Naive thymus-derived CD4-positive, alpha-beta T cell (primary cell): ENCODE measurements at regions not wholly inside any gene's neighbourhood (a gene's known extent, or its start where the extent isn't known, plus 50 kb on each side); places are given as distances from the start of the nearest gene placed in this dataset.

Experiments
- ATAC-seq: fragments of 150-1000 bp; cut with Tn5 transposase; 2 replicates; pipeline ENCODE4 v1.10.0; 2021; ENCODE audit warnings: mild to moderate bottlenecking, moderate library complexity
- CTCF ChIA-PET: fragments of 350-600 bp; sonication (Branson Sonifier 250); formaldehyde crosslinking; loops from one replicate; lab custom pipeline; 2021; ENCODE audit warnings: antibody characterized with exemption; lab: Charles Lee
- POLR2A ChIA-PET: fragments of 350-600 bp; sonication (Branson Sonifier 250); formaldehyde crosslinking; loops from one replicate; lab custom pipeline; 2021; ENCODE audit warnings: antibody characterized with exemption, inconsistent platforms; lab: Charles Lee
- DNase-seq, 9 donors: peaks; one replicate each; pipeline versions ENCODE4 v3.0.0 to v3.0.0-alpha.2; 2020 to 2022; ENCODE audit warnings: mixed read lengths in 1 of 9
- H3K27ac ChIP-seq: one replicate; pipeline ENCODE4 v1.7.0; 2013; ENCODE audit warnings: mild to moderate bottlenecking, low read depth, low read length, moderate library complexity
- H3K27me3 ChIP-seq, 2 donors: one replicate each; pipeline ENCODE4 v1.7.0; 2013; ENCODE audit warnings: low read length in 2 of 2, mild to moderate bottlenecking in 2 of 2, moderate library complexity in 2 of 2; ENCODE audit not compliant: control insufficient read depth in 2 of 2, insufficient read depth in 2 of 2
- H3K36me3 ChIP-seq, 3 experiments: 1 replicate in 2 of 3; 2 replicates in 1 of 3; pipeline ENCODE4 v1.7.0; 2013; ENCODE audit warnings: low read length in 3 of 3, mild to moderate bottlenecking in 3 of 3, moderate library complexity in 1 of 3; ENCODE audit not compliant: insufficient read depth in 3 of 3, control insufficient read depth in 2 of 3
- H3K4me1 ChIP-seq, 2 donors: one replicate each; pipeline ENCODE4 v1.7.0; 2013; ENCODE audit warnings: low read length in 2 of 2, mild to moderate bottlenecking in 2 of 2, moderate library complexity in 1 of 2; ENCODE audit not compliant: control insufficient read depth in 2 of 2, insufficient read depth in 2 of 2
- H3K4me3 ChIP-seq: 2 replicates; pipeline ENCODE4 v1.7.0; 2013; ENCODE audit warnings: mild to moderate bottlenecking, low read length
- H3K9me3 ChIP-seq, 3 experiments: 1 replicate in 2 of 3; 2 replicates in 1 of 3; pipeline ENCODE4 v1.7.0; 2013; ENCODE audit warnings: low read length in 3 of 3; ENCODE audit not compliant: control insufficient read depth in 2 of 3
- H3K27ac Mint-ChIP-seq, 9 donors: one replicate each; pipeline ENCODE4 v1.8.0; 2020 to 2022; ENCODE audit warnings: mixed read lengths in 9 of 9, mild to moderate bottlenecking in 8 of 9, moderate library complexity in 5 of 9, inconsistent platforms in 2 of 9
- H3K27me3 Mint-ChIP-seq, 5 donors: one replicate each; pipeline ENCODE4 v1.8.0; 2021 to 2022; ENCODE audit warnings: mixed read lengths in 5 of 5, mild to moderate bottlenecking in 1 of 5
- H3K36me3 Mint-ChIP-seq, 5 donors: one replicate each; pipeline ENCODE4 v1.8.0; 2020 to 2022; ENCODE audit warnings: mixed read lengths in 5 of 5, mild to moderate bottlenecking in 3 of 5, inconsistent platforms in 1 of 5
- H3K4me1 Mint-ChIP-seq, 7 donors: one replicate each; pipeline ENCODE4 v1.8.0; 2020 to 2022; ENCODE audit warnings: mixed read lengths in 7 of 7, mild to moderate bottlenecking in 3 of 7, inconsistent platforms in 1 of 7
- H3K4me3 Mint-ChIP-seq, 10 donors: one replicate each; pipeline ENCODE4 v1.8.0; 2020 to 2022; ENCODE audit warnings: mild to moderate bottlenecking in 10 of 10, mixed read lengths in 10 of 10, moderate library complexity in 6 of 10, inconsistent platforms in 2 of 10
- H3K9me3 Mint-ChIP-seq, 11 donors: one replicate each; pipeline ENCODE4 v1.8.0; 2020 to 2022; ENCODE audit warnings: mixed read lengths in 11 of 11, mild to moderate bottlenecking in 4 of 11, inconsistent platforms in 1 of 11, moderate library complexity in 1 of 11
- intact Hi-C, 2 donors: fragments of 100-400 bp; cut with micrococcal nuclease; formaldehyde crosslinking; loops; one replicate each; pipeline ENCODE4 v1.15.1; 2023

- Histone ChIP-seq H3K27ac (no peak overlapping the region), H3K4me1 (no peaks in the 10 kb centered on the region), H3K36me3 (no peaks in the 10 kb centered on the region), H3K4me3 (no peak overlapping the region), H3K9me3 (no peaks in the 10 kb centered on the region), H3K27me3 (no peaks in the 10 kb centered on the region)
- Mint-ChIP-seq H3K27ac (no peak overlapping the region), H3K9me3 (peaks cover 0 to 9% (median 2%) of the 10 kb centered on the region in 11 donors), H3K27me3 (peaks cover 9 to 30% (median 22%) of the 10 kb centered on the region in 5 donors), H3K36me3 (no peaks in the 10 kb centered on the region), H3K4me1 (peaks cover 0 to 5% (median 4%) of the 10 kb centered on the region in 7 donors), H3K4me3 (no peak overlapping the region)
- ChIA-PET POLR2A (no interaction called here), CTCF (no interaction called here)
- no peak for DNase-seq
- no peak for ATAC-seq
- intact Hi-C loops, result no loop called here
Observed at GRCh38 chr4:146033149-146033548, 94.5 kb upstream of the ZNF827 start.

GRCh38 chr4:146032234-146032860 is 93.7 kb upstream of the ZNF827 start:
- Histone ChIP-seq H3K27ac (no peak overlapping the region), H3K4me3 (no peak overlapping the region), H3K27me3 (no peaks in the 10 kb centered on the region), H3K9me3 (no peaks in the 10 kb centered on the region), H3K4me1 (no peaks in the 10 kb centered on the region), H3K36me3 (no peaks in the 10 kb centered on the region)
- intact Hi-C loops, result no loop called here
- Mint-ChIP-seq H3K4me1 (peaks cover 0 to 5% (median 4%) of the 10 kb centered on the region in 7 donors), H3K27ac (no peak overlapping the region), H3K9me3 (peaks cover 0 to 9% (median 2%) of the 10 kb centered on the region in 11 donors), H3K4me3 (no peak overlapping the region), H3K36me3 (no peaks in the 10 kb centered on the region), H3K27me3 (peaks cover 9 to 30% (median 22%) of the 10 kb centered on the region in 5 donors)
- POLR2A ChIA-PET, result no interaction called here
- CTCF ChIA-PET, result no interaction called here
- DNase-seq (no peak), ATAC-seq (no peak)

- DNase-seq, result no peak
- no peak overlapping the region for H3K4me3 ChIP-seq
- POLR2A ChIA-PET, result no interaction called here
Observed at GRCh38 chr4:146029939-146030710, 91.5 kb upstream of the ZNF827 start.

GRCh38 chr4:146029147-146029546 is 90.5 kb upstream of the ZNF827 start:
- no peak for DNase-seq
- ATAC-seq, result no peak
- Mint-ChIP-seq H3K4me1 (peaks cover 0 to 5% (median 4%) of the 10 kb centered on the region in 7 donors), H3K36me3 (no peaks in the 10 kb centered on the region), H3K27ac (no peak overlapping the region), H3K4me3 (no peak overlapping the region), H3K27me3 (peaks cover 9 to 49% (median 26%) of the 10 kb centered on the region in 5 donors), H3K9me3 (peaks cover 0 to 9% (median under 1%) of the 10 kb centered on the region in 11 donors)
- Histone ChIP-seq H3K4me3 (no peak overlapping the region), H3K4me1 (no peaks in the 10 kb centered on the region), H3K36me3 (no peaks in the 10 kb centered on the region), H3K27ac (no peak overlapping the region), H3K9me3 (no peaks in the 10 kb centered on the region), H3K27me3 (no peaks in the 10 kb centered on the region)
- ChIA-PET POLR2A (no interaction called here), CTCF (no interaction called here)
- intact Hi-C loops, result no loop called here

More at GRCh38 chr4:146029939-146030710, 91.5 kb upstream of the ZNF827 start:
- Mint-ChIP-seq H3K36me3 (no peaks in the 10 kb centered on the region), H3K4me1 (peaks cover 0 to 5% (median 4%) of the 10 kb centered on the region in 7 donors), H3K27ac (no peak overlapping the region), H3K4me3 (no peak overlapping the region), H3K27me3 (peaks cover 9 to 46% (median 27%) of the 10 kb centered on the region in 5 donors), H3K9me3 (peaks cover 0 to 9% (median 2%) of the 10 kb centered on the region in 11 donors)
- H3K4me1 ChIP-seq, result no peaks in the 10 kb centered on the region
- no peak for ATAC-seq
- no peak overlapping the region for H3K27ac ChIP-seq
- intact Hi-C loops, result no loop called here
- no peaks in the 10 kb centered on the region for H3K36me3 ChIP-seq
- H3K9me3 ChIP-seq, result no peaks in the 10 kb centered on the region
- CTCF ChIA-PET, result no interaction called here
- no peaks in the 10 kb centered on the region for H3K27me3 ChIP-seq

- ATAC-seq (no peak), DNase-seq (no peak)
- H3K9me3 ChIP-seq, result no peaks in the 10 kb centered on the region
- no peaks in the 10 kb centered on the region for H3K4me1 ChIP-seq
- peaks cover 0 to 2% (median 0%) of the 10 kb centered on the region in 11 donors for H3K9me3 Mint-ChIP-seq
- no peak overlapping the region for H3K27ac Mint-ChIP-seq
- ChIA-PET POLR2A (no interaction called here), CTCF (no interaction called here)
- H3K36me3 ChIP-seq, result no peaks in the 10 kb centered on the region
- no peak overlapping the region for H3K27ac ChIP-seq
- no peak overlapping the region for H3K4me3 Mint-ChIP-seq
- H3K27me3 Mint-ChIP-seq, result peaks cover 1 to 46% (median 16%) of the 10 kb centered on the region in 5 donors
- no peak overlapping the region for H3K4me3 ChIP-seq
- H3K36me3 Mint-ChIP-seq, result no peaks in the 10 kb centered on the region
- no peaks in the 10 kb centered on the region for H3K27me3 ChIP-seq
- intact Hi-C loops, result no loop called here
- peaks cover 0 to 8% (median 4%) of the 10 kb centered on the region in 7 donors for H3K4me1 Mint-ChIP-seq
Observed at GRCh38 chr4:146027761-146028160, 89.1 kb upstream of the ZNF827 start.

GRCh38 chr4:146023334-146023967 is 84.8 kb upstream of the ZNF827 start:
- intact Hi-C loops, result no loop called here
- ATAC-seq, result no peak
- Mint-ChIP-seq H3K4me1 (peaks cover 0 to 4% (median 0%) of the 10 kb centered on the region in 7 donors), H3K27ac (no peak overlapping the region), H3K9me3 (peaks cover 0 to 4% (median 0%) of the 10 kb centered on the region in 11 donors), H3K27me3 (peaks cover 6 to 39% (median 14%) of the 10 kb centered on the region in 5 donors), H3K36me3 (no peaks in the 10 kb centered on the region), H3K4me3 (no peak overlapping the region)
- Histone ChIP-seq H3K27ac (no peak overlapping the region), H3K9me3 (no peaks in the 10 kb centered on the region), H3K4me1 (no peaks in the 10 kb centered on the region), H3K4me3 (no peak overlapping the region), H3K36me3 (no peaks in the 10 kb centered on the region), H3K27me3 (no peaks in the 10 kb centered on the region)
- no peak for DNase-seq
- POLR2A ChIA-PET, result no interaction called here
- CTCF ChIA-PET, result no interaction called here
